Ishikawa (cell line): ENCODE measurements at regions not wholly inside any gene's neighbourhood (a gene's known extent, or its start where the extent isn't known, plus 50 kb on each side); places are given as distances from the start of the nearest gene placed in this dataset.

Experiments
- CEBPB ChIP-seq: IDR thresholded peaks from 2 replicates; pipeline ENCODE4 v1.6.1; 2012
- CREB1 ChIP-seq: IDR thresholded peaks from 2 replicates; pipeline ENCODE4 v1.6.1; 2012; ENCODE audit warnings: low read depth
- EGR1 ChIP-seq: IDR thresholded peaks from 2 replicates; pipeline ENCODE4 v1.6.1; 2012
- EP300 ChIP-seq: IDR thresholded peaks from 2 replicates; pipeline ENCODE4 v1.6.1; 2012; ENCODE audit warnings: borderline replicate concordance
- FOXM1 ChIP-seq: IDR thresholded peaks from 2 replicates; pipeline ENCODE4 v1.6.1; 2012; ENCODE audit warnings: low read depth, borderline replicate concordance
- MAX ChIP-seq: IDR thresholded peaks from 2 replicates; pipeline ENCODE4 v1.6.1; 2012
- RAD21 ChIP-seq: IDR thresholded peaks from 2 replicates; pipeline ENCODE4 v1.6.1; 2012; ENCODE audit warnings: low read depth
- REST ChIP-seq: IDR thresholded peaks from 2 replicates; pipeline ENCODE4 v1.6.1; 2012; ENCODE audit warnings: low read depth, mild to moderate bottlenecking
- TCF12 ChIP-seq: IDR thresholded peaks from 2 replicates; pipeline ENCODE4 v1.6.1; 2012; ENCODE audit warnings: low read depth
- TEAD4 ChIP-seq: IDR thresholded peaks from 2 replicates; pipeline ENCODE4 v1.6.1; 2012
- USF1 ChIP-seq: IDR thresholded peaks from 2 replicates; pipeline ENCODE4 v1.6.1; 2012
- YY1 ChIP-seq: IDR thresholded peaks from 2 replicates; pipeline ENCODE4 v1.6.1; 2012; ENCODE audit warnings: low read depth
- ZBTB7A ChIP-seq: IDR thresholded peaks from 2 replicates; pipeline ENCODE4 v1.6.1; 2012; ENCODE audit warnings: low read depth

- TF ChIP-seq YY1 (no peak), TCF12 (no peak), USF1 (no peak), RAD21 (no peak), EGR1 (no peak), ZBTB7A (no peak), EP300 (no peak), CREB1 (no peak), CEBPB (no peak), REST (no peak), TEAD4 (no peak), FOXM1 (no peak), MAX (no peak)
These were observed 186.2 kb upstream of the SVIL start for GRCh38 chr10:29820890-29821461.
